Endothelial cell (in vitro differentiated cells): ENCODE measurements at regions not wholly inside any gene's neighbourhood (a gene's known extent, or its start where the extent isn't known, plus 50 kb on each side); places are given as distances from the start of the nearest gene placed in this dataset.

Source experiments
- DNase-seq: peaks from one replicate; pipeline ENCODE4 v3.0.0; 2021; ENCODE audit warnings: low spot score
- H3K27ac Mint-ChIP-seq: one replicate; pipeline ENCODE4 v1.8.0; 2021; ENCODE audit warnings: mixed read lengths, inconsistent platforms; ENCODE audit not compliant: unreplicated experiment
- H3K27me3 Mint-ChIP-seq: one replicate; pipeline ENCODE4 v1.8.0; 2021; ENCODE audit warnings: mild to moderate bottlenecking, moderate library complexity, mixed read lengths, inconsistent platforms; ENCODE audit not compliant: unreplicated experiment
- H3K36me3 Mint-ChIP-seq: one replicate; pipeline ENCODE4 v1.8.0; 2021; ENCODE audit warnings: mild to moderate bottlenecking, low read depth, mixed read lengths, inconsistent platforms; ENCODE audit not compliant: unreplicated experiment
- H3K4me1 Mint-ChIP-seq: one replicate; pipeline ENCODE4 v1.8.0; 2021; ENCODE audit warnings: mild to moderate bottlenecking, mixed read lengths, inconsistent platforms; ENCODE audit not compliant: unreplicated experiment
- H3K4me3 Mint-ChIP-seq: one replicate; pipeline ENCODE4 v1.8.0; 2021; ENCODE audit warnings: mild to moderate bottlenecking, mixed read lengths, inconsistent platforms; ENCODE audit not compliant: unreplicated experiment
- H3K9me3 Mint-ChIP-seq: one replicate; pipeline ENCODE4 v1.8.0; 2021; ENCODE audit warnings: mixed read lengths, inconsistent platforms; ENCODE audit not compliant: unreplicated experiment
- CTCF ChIP-seq: fragments of 200-600 bp; sonication (generic); IDR thresholded peaks from one replicate; pipeline ENCODE4 v1.5.0; 2021; ENCODE audit warnings: antibody characterized with exemption; ENCODE audit not compliant: unreplicated experiment

- Mint-ChIP-seq H3K36me3 (no peaks in the 10 kb centered on the region), H3K27me3 (no peaks in the 10 kb centered on the region), H3K27ac (no peak overlapping the region), H3K9me3 (no peaks in the 10 kb centered on the region), H3K4me1 (peaks cover 4% of the 10 kb centered on the region), H3K4me3 (no peak overlapping the region)
- peak; percentile 41 for TF ChIP-seq CTCF
- DNase-seq: no peak
Observed at GRCh38 chr1:195376190-195376589, 1232.0 kb downstream of the KCNT2 start.

GRCh38 chr1:195373856-195374255 is 1234.4 kb downstream of the KCNT2 start:
- H3K9me3 Mint-ChIP-seq: no peaks in the 10 kb centered on the region
- no peak overlapping the region for H3K27ac Mint-ChIP-seq
- H3K27me3 Mint-ChIP-seq: no peaks in the 10 kb centered on the region
- no peak for DNase-seq
- H3K4me1 Mint-ChIP-seq: peaks cover 4% of the 10 kb centered on the region
- no peaks in the 10 kb centered on the region for H3K36me3 Mint-ChIP-seq
- H3K4me3 Mint-ChIP-seq: no peak overlapping the region
- TF ChIP-seq CTCF: no peak

- H3K27ac Mint-ChIP-seq: no peak overlapping the region
- no peaks in the 10 kb centered on the region for H3K36me3 Mint-ChIP-seq
- H3K27me3 Mint-ChIP-seq: no peaks in the 10 kb centered on the region
- DNase-seq: peak; percentile 39
- peak; percentile 33 for TF ChIP-seq CTCF
- no peak overlapping the region for H3K4me3 Mint-ChIP-seq
- H3K9me3 Mint-ChIP-seq: no peaks in the 10 kb centered on the region
- H3K4me1 Mint-ChIP-seq: no peaks in the 10 kb centered on the region
Observed at GRCh38 chr1:195345149-195345548, 1263.1 kb downstream of the KCNT2 start.

- H3K4me3 Mint-ChIP-seq: no peak overlapping the region
- peaks cover 4% of the 10 kb centered on the region for H3K4me1 Mint-ChIP-seq
- no peak for DNase-seq
- H3K27ac Mint-ChIP-seq: no peak overlapping the region
- no peaks in the 10 kb centered on the region for H3K27me3 Mint-ChIP-seq
- H3K9me3 Mint-ChIP-seq: no peaks in the 10 kb centered on the region
- no peaks in the 10 kb centered on the region for H3K36me3 Mint-ChIP-seq
- no peak for TF ChIP-seq CTCF
Observed at GRCh38 chr1:195337646-195338045, 1270.6 kb downstream of the KCNT2 start.

- no peak for TF ChIP-seq CTCF
- H3K27ac Mint-ChIP-seq: no peak overlapping the region
- peaks cover 4% of the 10 kb centered on the region for H3K4me1 Mint-ChIP-seq
- DNase-seq: no peak
- H3K4me3 Mint-ChIP-seq: no peak overlapping the region
- H3K9me3 Mint-ChIP-seq: no peaks in the 10 kb centered on the region
- H3K27me3 Mint-ChIP-seq: no peaks in the 10 kb centered on the region
- H3K36me3 Mint-ChIP-seq: no peaks in the 10 kb centered on the region
Observed at GRCh38 chr1:195336812-195337211, 1271.4 kb downstream of the KCNT2 start.
